Breast epithelium (tissue), 4 donors: ENCODE measurements at regions not wholly inside any gene's neighbourhood (a gene's known extent, or its start where the extent isn't known, plus 50 kb on each side); places are given as distances from the start of the nearest gene placed in this dataset.
"Not testable (repeated sequence)": the region's sequence is repeated elsewhere in the genome, so short reads cannot be mapped to it uniquely, and the experiment has no call there.

ENCODE experiments used
- DNase-seq, 2 donors: peaks; one replicate each; pipeline ENCODE4 v3.0.0-alpha.2; 2019; ENCODE audit warnings: low spot score in 2 of 2
- H3K27ac ChIP-seq, 2 donors: fragments of 200-600 bp; sonication (generic) in 1 of 2; one replicate each; pipeline ENCODE4 v1.5.1; 2016 to 2019; ENCODE audit warnings: mild to moderate bottlenecking in 1 of 2
- H3K27me3 ChIP-seq, 2 donors: fragments of 200-600 bp; sonication (generic) in 1 of 2; one replicate each; pipeline versions ENCODE4 v1.5.1 to v1.6.0; 2017 to 2019; ENCODE audit warnings: control low read depth in 1 of 2, mild to moderate bottlenecking in 1 of 2
- H3K36me3 ChIP-seq: fragments of 200-600 bp; one replicate; pipeline ENCODE4 v1.5.1; 2019
- H3K4me1 ChIP-seq, 2 donors: fragments of 200-600 bp; sonication (generic); one replicate each; pipeline ENCODE4 v1.5.1; 2016 to 2019; ENCODE audit warnings: control low read depth in 1 of 2
- H3K4me3 ChIP-seq, 3 donors: fragments of 200-600 bp; sonication (generic); 1 replicate in 2 of 3; 2 replicates in 1 of 3; pipeline ENCODE4 v1.5.1; 2016 to 2019; ENCODE audit warnings: mild to moderate bottlenecking in 3 of 3, moderate library complexity in 2 of 3
- H3K9me3 ChIP-seq, 2 donors: fragments of 200-600 bp; sonication (generic) in 1 of 2; one replicate each; pipeline ENCODE4 v1.5.1; 2016 to 2019; ENCODE audit warnings: control low read depth in 1 of 2
- CTCF ChIP-seq, 3 donors: fragments of 450-650 bp; IDR thresholded peaks; one replicate each; pipeline ENCODE4 v1.5.1; 2016 to 2017; ENCODE audit warnings: antibody characterized with exemption in 3 of 3, mild to moderate bottlenecking in 3 of 3, moderate library complexity in 3 of 3
- POLR2A ChIP-seq: fragments of 450-650 bp; IDR thresholded peaks from one replicate; pipeline ENCODE4 v1.6.1; 2016; ENCODE audit warnings: antibody characterized with exemption, mild to moderate bottlenecking, moderate library complexity
- POLR2AphosphoS5 ChIP-seq, 3 donors: sonication (generic); formaldehyde crosslinking; IDR thresholded peaks; one replicate each; pipeline ENCODE4 v1.6.1; 2017; ENCODE audit warnings: antibody characterized with exemption in 3 of 3
- intact Hi-C: fragments of 100-400 bp; cut with DNase I; formaldehyde crosslinking; loops from one replicate; pipeline ENCODE4 v1.15.1; 2023; ENCODE audit warnings: low total_unique reads

GRCh38 chr18:67134911-67135310 is 381.6 kb downstream of the DSEL start:
- no peaks in the 10 kb centered on the region for H3K27me3 ChIP-seq
- intact Hi-C loops, result no loop called here
- no peaks in the 10 kb centered on the region for H3K9me3 ChIP-seq
- H3K4me1 ChIP-seq, result no peaks in the 10 kb centered on the region
- H3K4me3 ChIP-seq, result no peak overlapping the region
- DNase-seq, result no peak
- H3K36me3 ChIP-seq, result no peaks in the 10 kb centered on the region
- no peak for TF ChIP-seq CTCF (IDR thresholded peaks at IDR 0.05)
- no peak for TF ChIP-seq POLR2AphosphoS5 (IDR thresholded peaks at IDR 0.05)
- no peak for TF ChIP-seq POLR2A
- no peak overlapping the region for H3K27ac ChIP-seq

GRCh38 chr18:67133669-67134068 is 382.9 kb downstream of the DSEL start:
- no peak overlapping the region for H3K27ac ChIP-seq
- H3K36me3 ChIP-seq, result no peaks in the 10 kb centered on the region
- TF ChIP-seq CTCF (IDR thresholded peaks at IDR 0.05) (no peak), POLR2A (no peak), POLR2AphosphoS5 (IDR thresholded peaks at IDR 0.05) (no peak)
- intact Hi-C loops, result no loop called here
- no peaks in the 10 kb centered on the region for H3K27me3 ChIP-seq
- no peak for DNase-seq
- H3K4me3 ChIP-seq, result no peak overlapping the region
- no peaks in the 10 kb centered on the region for H3K4me1 ChIP-seq
- no peaks in the 10 kb centered on the region for H3K9me3 ChIP-seq

- intact Hi-C loops, result no loop called here
- no peaks in the 10 kb centered on the region for H3K4me1 ChIP-seq
- no peak for DNase-seq
- no peak overlapping the region for H3K4me3 ChIP-seq
- TF ChIP-seq POLR2A, result no peak
- TF ChIP-seq CTCF (IDR thresholded peaks at IDR 0.05), result no peak
- no peak for TF ChIP-seq POLR2AphosphoS5 (IDR thresholded peaks at IDR 0.05)
- no peaks in the 10 kb centered on the region for H3K36me3 ChIP-seq
- H3K9me3 ChIP-seq, result no peaks in the 10 kb centered on the region
- H3K27me3 ChIP-seq, result no peaks in the 10 kb centered on the region
- no peak overlapping the region for H3K27ac ChIP-seq
Observed at GRCh38 chr18:67132919-67133318, 383.6 kb downstream of the DSEL start.

- H3K4me3 ChIP-seq, result no peak overlapping the region
- intact Hi-C loops, result no loop called here
Observed at GRCh38 chr18:67131498-67131897, 385.0 kb downstream of the DSEL start.

GRCh38 chr18:67126751-67127150 is 389.8 kb downstream of the DSEL start:
- H3K27me3 ChIP-seq, result not testable (repeated sequence)

More at GRCh38 chr18:67131498-67131897, 385.0 kb downstream of the DSEL start:
- H3K36me3 ChIP-seq, result no peaks in the 10 kb centered on the region
- H3K9me3 ChIP-seq, result no peaks in the 10 kb centered on the region
- TF ChIP-seq CTCF (IDR thresholded peaks at IDR 0.05) (no peak), POLR2AphosphoS5 (IDR thresholded peaks at IDR 0.05) (no peak)
- no peak overlapping the region for H3K27ac ChIP-seq
- no peak for DNase-seq
- H3K4me1 ChIP-seq, result no peaks in the 10 kb centered on the region
- no peaks in the 10 kb centered on the region for H3K27me3 ChIP-seq

GRCh38 chr18:67123901-67124300 is 392.6 kb downstream of the DSEL start:
- H3K27ac ChIP-seq, result no peak overlapping the region
- TF ChIP-seq POLR2AphosphoS5 (IDR thresholded peaks at IDR 0.05), result no peak
- TF ChIP-seq CTCF (IDR thresholded peaks at IDR 0.05), result no peak
- TF ChIP-seq POLR2A, result no peak
- H3K4me1 ChIP-seq, result no peaks in the 10 kb centered on the region
- no peaks in the 10 kb centered on the region for H3K9me3 ChIP-seq
- H3K4me3 ChIP-seq, result no peak overlapping the region
- no peak for DNase-seq
- H3K27me3 ChIP-seq, result no peaks in the 10 kb centered on the region
- no peaks in the 10 kb centered on the region for H3K36me3 ChIP-seq
- intact Hi-C loops, result no loop called here

More at GRCh38 chr18:67126751-67127150, 389.8 kb downstream of the DSEL start:
- intact Hi-C loops, H3K4me1 ChIP-seq, DNase-seq, H3K27ac ChIP-seq, H3K9me3 ChIP-seq, H3K4me3 ChIP-seq, H3K36me3 ChIP-seq: not testable (repeated sequence)
